Epithelial cell of esophagus (primary cell): ENCODE measurements at regions not wholly inside any gene's neighbourhood (a gene's known extent, or its start where the extent isn't known, plus 50 kb on each side); places are given as distances from the start of the nearest gene placed in this dataset.

Experiments used
- DNase-seq: peaks from one replicate; pipeline ENCODE4 v3.0.0; 2010; ENCODE audit warnings: low read depth
- H3K4me3 ChIP-seq: 2 replicates; pipeline ENCODE4 v1.5.1; 2011; ENCODE audit warnings: mild to moderate bottlenecking, low read length, control low read depth
- TF ChIP-seq, protein P1 (sequence below): IDR thresholded peaks from 2 replicates; pipeline ENCODE4 v1.5.1; 2011; ENCODE audit warnings: low read depth, mild to moderate bottlenecking, low read length, control low read depth, inconsistent platforms; ENCODE audit not compliant: insufficient read depth; ENCODE audit errors: missing control alignments

DNA sequence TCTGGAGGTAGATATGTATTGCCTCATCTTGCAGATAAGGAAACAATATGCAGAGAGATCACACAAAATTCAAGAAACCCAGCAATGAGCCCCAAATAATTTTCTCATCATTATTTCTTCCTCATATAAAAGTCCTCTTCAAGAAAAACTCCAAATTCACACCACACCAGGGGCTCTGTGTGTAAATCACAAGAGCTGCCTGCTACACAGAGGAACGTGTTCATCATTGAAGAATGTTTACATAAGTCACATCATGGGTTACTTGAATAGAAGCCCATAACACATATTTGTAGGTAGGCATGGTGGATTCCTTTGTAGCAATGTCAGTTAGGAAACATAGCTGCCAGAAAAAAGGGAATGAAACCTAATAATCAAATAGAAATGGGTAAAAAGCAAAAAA lies 308.1 kb upstream of the TLE4 start:
- no peak for DNase-seq
- TF ChIP-seq, protein P1, sequence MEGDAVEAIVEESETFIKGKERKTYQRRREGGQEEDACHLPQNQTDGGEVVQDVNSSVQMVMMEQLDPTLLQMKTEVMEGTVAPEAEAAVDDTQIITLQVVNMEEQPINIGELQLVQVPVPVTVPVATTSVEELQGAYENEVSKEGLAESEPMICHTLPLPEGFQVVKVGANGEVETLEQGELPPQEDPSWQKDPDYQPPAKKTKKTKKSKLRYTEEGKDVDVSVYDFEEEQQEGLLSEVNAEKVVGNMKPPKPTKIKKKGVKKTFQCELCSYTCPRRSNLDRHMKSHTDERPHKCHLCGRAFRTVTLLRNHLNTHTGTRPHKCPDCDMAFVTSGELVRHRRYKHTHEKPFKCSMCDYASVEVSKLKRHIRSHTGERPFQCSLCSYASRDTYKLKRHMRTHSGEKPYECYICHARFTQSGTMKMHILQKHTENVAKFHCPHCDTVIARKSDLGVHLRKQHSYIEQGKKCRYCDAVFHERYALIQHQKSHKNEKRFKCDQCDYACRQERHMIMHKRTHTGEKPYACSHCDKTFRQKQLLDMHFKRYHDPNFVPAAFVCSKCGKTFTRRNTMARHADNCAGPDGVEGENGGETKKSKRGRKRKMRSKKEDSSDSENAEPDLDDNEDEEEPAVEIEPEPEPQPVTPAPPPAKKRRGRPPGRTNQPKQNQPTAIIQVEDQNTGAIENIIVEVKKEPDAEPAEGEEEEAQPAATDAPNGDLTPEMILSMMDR: no peak
- no peak overlapping the region for H3K4me3 ChIP-seq

DNA sequence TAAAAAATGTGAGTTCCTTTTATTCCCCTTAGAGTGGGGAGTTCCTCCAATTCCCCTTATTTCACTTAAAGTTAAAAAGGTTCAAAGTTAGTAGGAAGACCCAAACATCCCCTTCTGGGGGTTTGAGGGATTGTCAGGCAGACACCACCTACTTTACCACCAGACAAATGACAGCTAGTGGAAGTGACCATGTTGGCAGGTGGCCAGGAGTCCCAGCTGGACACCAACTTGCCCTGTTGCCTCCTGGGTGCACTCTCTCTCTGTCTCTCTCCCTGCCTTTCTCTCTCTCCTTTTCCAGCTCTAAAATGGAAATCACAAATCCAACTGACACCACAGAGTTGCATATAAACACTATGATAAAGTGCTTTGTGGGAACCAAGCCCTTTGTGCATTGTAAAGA lies 307.7 kb upstream of the TLE4 start:
- no peak for DNase-seq

DNA sequence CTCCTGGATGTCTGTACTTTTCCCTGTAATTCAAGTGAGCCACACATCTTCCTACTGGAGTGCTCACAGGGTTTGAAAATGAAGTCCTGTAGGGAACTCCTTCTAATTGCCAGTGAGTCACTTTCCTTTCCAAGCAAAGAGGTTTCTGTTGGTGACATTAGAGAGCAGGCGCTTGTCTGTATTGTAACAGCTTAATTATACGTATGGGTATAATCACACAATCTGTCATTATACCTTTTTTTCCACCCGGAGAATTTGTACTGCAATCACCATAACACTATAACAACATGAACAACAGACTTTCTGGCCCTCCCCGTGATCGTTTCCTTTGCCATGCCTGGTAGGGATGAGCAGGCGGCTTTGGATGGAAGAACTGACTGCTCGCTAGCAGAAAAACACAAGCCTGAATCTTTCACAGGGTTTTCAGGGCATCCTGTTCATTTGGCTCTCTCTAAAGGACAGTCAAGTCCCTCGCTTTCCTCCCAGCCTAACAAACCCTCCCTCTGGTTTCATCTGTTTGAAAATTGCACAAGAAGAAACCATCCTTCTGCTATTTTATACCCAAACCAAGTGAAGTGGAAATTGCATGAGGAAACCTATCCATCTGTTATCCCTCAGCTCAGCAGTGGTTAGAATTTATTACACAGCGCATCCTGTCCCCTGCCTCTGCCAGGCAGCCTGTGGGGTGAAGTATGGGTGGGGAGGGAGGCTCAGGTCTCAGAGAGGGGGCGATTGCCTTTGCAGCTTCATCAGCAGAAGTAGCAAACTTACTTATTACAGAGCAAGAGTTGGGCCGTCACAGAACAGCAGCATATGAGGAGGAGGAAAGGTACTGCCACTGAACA lies 307.0 kb upstream of the TLE4 start:
- no peak overlapping the region for H3K4me3 ChIP-seq
- no peak for DNase-seq
- TF ChIP-seq, protein P1: no peak

More for the DNA sequence above, 307.7 kb upstream of the TLE4 start:
- TF ChIP-seq, protein P1: no peak
- H3K4me3 ChIP-seq: no peak overlapping the region

DNA sequence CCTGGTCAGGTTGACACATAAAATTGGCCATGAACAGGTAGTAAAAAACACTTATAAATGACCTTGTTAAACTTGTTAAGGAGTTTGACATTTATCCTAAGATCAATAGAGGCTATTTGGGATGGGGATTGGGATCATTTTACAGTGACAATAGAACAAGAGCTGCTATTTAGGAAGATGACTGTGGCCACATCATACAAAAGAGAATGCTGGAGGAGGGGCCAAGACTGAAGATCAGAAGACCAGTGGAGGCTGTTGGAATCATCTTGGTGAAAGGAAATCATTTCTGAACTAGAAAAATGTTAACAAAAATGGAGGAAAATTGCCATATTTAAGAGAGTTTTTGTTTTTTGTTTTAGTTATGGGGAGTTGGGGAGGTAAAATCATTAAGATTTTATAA lies 304.8 kb upstream of the TLE4 start:
- TF ChIP-seq, protein P1: no peak
- no peak overlapping the region for H3K4me3 ChIP-seq
- no peak for DNase-seq

DNA sequence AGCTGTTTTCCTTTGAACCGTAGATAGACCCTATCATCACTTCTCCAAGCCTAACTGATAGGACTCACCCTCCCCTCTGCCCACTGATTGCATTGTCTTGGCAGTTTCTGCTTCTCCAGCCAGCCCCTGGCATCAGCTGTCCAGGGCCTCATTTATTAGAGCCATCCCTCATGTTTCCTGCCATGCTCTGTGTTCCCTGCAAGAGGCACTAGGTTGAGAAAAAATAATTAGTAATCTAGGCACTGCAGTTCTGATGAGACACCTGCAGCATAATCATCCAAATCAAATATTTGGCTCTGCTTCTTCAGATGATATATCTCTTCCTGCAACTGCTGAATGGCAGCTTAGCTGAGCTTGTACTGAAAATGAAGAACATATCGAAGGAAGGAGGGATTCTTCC lies 303.0 kb upstream of the TLE4 start:
- no peak for DNase-seq
- no peak overlapping the region for H3K4me3 ChIP-seq
- TF ChIP-seq, protein P1: no peak

DNA sequence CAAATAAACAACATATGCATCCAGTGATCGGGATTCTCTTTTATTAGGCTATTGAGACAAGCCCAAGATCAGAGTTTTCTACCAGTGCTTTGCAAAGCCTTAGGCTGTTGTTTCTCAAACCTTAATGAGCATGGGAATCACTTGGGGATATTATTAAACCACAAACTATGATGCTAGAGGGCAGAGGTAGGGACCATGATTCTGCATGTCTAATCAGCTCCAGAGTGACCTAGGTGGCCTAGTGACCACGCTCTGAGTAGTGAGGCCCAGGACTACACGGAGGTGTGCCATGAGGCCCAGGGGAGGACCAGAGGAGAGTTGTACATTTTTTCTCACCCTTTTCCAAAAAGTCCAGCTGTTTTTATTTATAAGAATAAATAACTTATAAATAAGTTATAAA lies 298.5 kb upstream of the TLE4 start:
- DNase-seq: no peak
- TF ChIP-seq, protein P1: no peak
- H3K4me3 ChIP-seq: no peak overlapping the region

DNA sequence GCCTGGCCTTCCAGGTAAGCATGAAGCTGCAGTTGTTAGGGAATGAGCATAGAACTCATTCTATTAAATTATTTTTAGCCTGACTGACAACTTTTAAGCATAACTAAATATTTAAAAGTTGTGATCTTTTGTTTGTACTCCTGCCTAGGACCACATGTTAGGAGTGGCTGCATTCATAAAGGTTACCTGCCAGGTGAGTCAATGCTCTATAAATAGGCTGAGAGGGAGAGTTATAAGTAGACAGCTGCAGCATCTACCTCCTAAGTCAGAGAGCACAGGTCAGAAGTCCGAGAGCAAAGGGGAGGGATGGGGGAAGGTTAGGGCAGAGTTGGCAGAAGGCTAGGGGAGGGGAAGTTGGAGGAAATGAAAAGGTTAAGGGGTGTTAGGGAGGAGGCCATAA lies 292.4 kb upstream of the TLE4 start:
- peak; percentile 17 for DNase-seq
- no peak overlapping the region for H3K4me3 ChIP-seq
- TF ChIP-seq, protein P1: no peak
